Right atrium auricular region (tissue), 2 donors: ENCODE measurements at regions not wholly inside any gene's neighbourhood (a gene's known extent, or its start where the extent isn't known, plus 50 kb on each side); places are given as distances from the start of the nearest gene placed in this dataset.
"Not testable (repeated sequence)": the region's sequence is repeated elsewhere in the genome, so short reads cannot be mapped to it uniquely, and the experiment has no call there.

ENCODE experiments used
- DNase-seq: peaks from one replicate; pipeline ENCODE4 v3.0.0-alpha.2; 2019; ENCODE audit warnings: low spot score
- H3K27ac ChIP-seq, 2 donors: fragments of 200-600 bp; sonication (generic); 1 replicate in 1 of 2; 2 replicates in 1 of 2; pipeline ENCODE4 v1.5.1; 2016 to 2019
- H3K27me3 ChIP-seq, 2 donors: fragments of 200-600 bp; sonication (generic); one replicate each; pipeline versions ENCODE4 v1.5.1 to v1.6.0; 2017 to 2019
- H3K36me3 ChIP-seq: fragments of 200-600 bp; sonication (generic); one replicate; pipeline ENCODE4 v1.5.1; 2016
- H3K4me1 ChIP-seq, 2 donors: fragments of 200-600 bp; sonication (generic); one replicate each; pipeline versions ENCODE4 v1.5.1 to v1.6.0; 2017 to 2019
- H3K4me3 ChIP-seq, 2 donors: fragments of 200-600 bp; sonication (generic); 1 replicate in 1 of 2; 2 replicates in 1 of 2; pipeline ENCODE4 v1.5.1; 2017 to 2019; ENCODE audit warnings: mild to moderate bottlenecking in 1 of 2, moderate library complexity in 1 of 2
- H3K9me3 ChIP-seq, 2 donors: fragments of 200-600 bp; sonication (generic); one replicate each; pipeline ENCODE4 v1.5.1; 2019
- TF ChIP-seq, protein P1 (sequence below), 2 donors: fragments of 200-600 bp; sonication (generic); IDR thresholded peaks; one replicate each; pipeline ENCODE4 v1.5.1; 2019; ENCODE audit warnings: antibody characterized with exemption in 2 of 2

DNA sequence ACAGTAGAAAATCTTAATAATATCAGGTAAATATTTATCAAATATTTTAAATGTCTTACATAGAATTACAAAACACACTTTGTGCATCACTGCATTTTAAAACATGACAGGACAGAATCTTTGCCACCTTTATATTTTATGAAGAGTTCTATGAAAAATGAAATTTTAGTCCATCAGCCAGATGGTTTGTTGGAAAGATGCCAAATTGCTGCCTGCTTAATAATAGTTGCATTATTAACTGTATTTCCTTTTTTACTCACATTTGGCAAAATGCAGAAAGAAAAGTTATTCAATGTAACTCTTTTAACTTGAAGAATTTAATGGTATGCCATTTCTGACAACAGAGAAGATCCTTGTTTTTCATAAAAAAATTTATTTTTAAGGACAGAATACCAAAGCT, 1271.6 kb downstream of the NSUN3 start:
- DNase-seq, result no peak
- TF ChIP-seq, protein P1, sequence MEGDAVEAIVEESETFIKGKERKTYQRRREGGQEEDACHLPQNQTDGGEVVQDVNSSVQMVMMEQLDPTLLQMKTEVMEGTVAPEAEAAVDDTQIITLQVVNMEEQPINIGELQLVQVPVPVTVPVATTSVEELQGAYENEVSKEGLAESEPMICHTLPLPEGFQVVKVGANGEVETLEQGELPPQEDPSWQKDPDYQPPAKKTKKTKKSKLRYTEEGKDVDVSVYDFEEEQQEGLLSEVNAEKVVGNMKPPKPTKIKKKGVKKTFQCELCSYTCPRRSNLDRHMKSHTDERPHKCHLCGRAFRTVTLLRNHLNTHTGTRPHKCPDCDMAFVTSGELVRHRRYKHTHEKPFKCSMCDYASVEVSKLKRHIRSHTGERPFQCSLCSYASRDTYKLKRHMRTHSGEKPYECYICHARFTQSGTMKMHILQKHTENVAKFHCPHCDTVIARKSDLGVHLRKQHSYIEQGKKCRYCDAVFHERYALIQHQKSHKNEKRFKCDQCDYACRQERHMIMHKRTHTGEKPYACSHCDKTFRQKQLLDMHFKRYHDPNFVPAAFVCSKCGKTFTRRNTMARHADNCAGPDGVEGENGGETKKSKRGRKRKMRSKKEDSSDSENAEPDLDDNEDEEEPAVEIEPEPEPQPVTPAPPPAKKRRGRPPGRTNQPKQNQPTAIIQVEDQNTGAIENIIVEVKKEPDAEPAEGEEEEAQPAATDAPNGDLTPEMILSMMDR (IDR thresholded peaks at IDR 0.05), result no peak
- no peaks in the 10 kb centered on the region for H3K9me3 ChIP-seq
- H3K27me3 ChIP-seq, result no peaks in the 10 kb centered on the region
- H3K4me1 ChIP-seq, result no peaks in the 10 kb centered on the region
- H3K4me3 ChIP-seq, result no peak overlapping the region
- no peaks in the 10 kb centered on the region for H3K36me3 ChIP-seq
- H3K27ac ChIP-seq, result no peak overlapping the region

DNA sequence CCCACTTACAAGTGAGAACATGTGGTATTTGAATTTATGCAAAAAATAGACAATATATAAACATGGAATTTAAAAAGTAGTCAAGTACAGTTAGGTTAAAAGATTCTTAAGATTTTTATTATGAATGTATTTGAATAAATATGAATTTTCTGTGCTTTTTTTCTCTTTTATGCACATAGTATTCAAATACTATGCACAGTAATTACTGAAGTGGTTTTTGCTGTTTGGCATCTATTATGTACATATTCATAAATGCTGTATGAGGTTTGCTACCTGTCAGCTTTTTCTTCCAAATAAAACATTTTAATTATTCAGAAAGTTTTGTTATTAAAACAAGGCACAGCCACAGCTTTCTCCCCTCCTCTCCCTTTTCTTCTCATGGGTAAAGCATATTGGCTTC, 1272.7 kb downstream of the NSUN3 start:
- DNase-seq, result no peak
- TF ChIP-seq, protein P1 (IDR thresholded peaks at IDR 0.05), result no peak
- Histone ChIP-seq H3K27me3 (no peaks in the 10 kb centered on the region), H3K9me3 (no peaks in the 10 kb centered on the region), H3K4me3 (no peak overlapping the region), H3K27ac (no peak overlapping the region), H3K36me3 (no peaks in the 10 kb centered on the region), H3K4me1 (no peaks in the 10 kb centered on the region)

DNA sequence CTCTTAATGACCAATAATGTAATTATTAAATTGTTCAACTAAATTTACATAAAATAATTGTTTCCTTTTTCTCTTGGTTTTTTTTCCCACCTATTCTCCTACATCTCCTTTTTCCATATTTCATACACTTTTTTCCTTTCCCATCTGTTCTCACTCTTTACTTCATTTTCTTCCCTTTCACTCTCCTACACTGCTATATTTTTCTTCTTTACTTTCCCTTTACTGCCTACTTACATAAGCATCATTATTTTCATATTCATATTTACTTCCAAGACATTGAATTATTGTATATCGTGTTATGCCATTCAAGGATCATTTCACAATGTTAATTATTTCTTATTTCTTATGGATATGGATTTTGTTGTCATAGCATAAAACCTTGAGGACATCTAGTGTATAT, 1275.6 kb downstream of the NSUN3 start:
- TF ChIP-seq, protein P1 (IDR thresholded peaks at IDR 0.05), result no peak
- no peaks in the 10 kb centered on the region for H3K9me3 ChIP-seq

DNA sequence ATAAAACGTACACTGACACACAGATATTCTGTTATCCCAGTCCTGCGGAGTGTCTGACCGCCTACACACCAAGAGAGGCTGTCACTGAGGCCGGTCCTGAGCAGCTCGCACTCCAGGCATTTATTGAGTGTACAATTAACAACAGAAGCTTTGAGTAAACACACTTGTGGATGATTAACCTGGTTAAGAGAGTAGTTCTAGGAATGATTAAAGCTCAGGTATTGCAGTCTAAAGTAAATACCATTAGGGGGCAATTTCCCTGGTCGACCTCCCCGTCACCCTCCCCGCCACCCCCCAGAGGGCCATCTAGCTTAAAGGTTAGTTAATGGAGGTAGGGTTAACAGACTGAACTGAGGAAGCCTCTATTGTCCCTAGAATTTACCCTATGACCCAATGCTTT, 1278.5 kb downstream of the NSUN3 start:
- H3K4me3 ChIP-seq, result no peak overlapping the region
- H3K9me3 ChIP-seq, result no peaks in the 10 kb centered on the region
- H3K36me3 ChIP-seq, result no peaks in the 10 kb centered on the region
- no peak for DNase-seq
- H3K27me3 ChIP-seq, result no peaks in the 10 kb centered on the region
- no peaks in the 10 kb centered on the region for H3K4me1 ChIP-seq
- no peak overlapping the region for H3K27ac ChIP-seq
- TF ChIP-seq, protein P1 (IDR thresholded peaks at IDR 0.05), result no peak

More for the DNA sequence above, 1275.6 kb downstream of the NSUN3 start:
- no peak overlapping the region for H3K27ac ChIP-seq
- DNase-seq, result no peak
- H3K4me1 ChIP-seq, result no peaks in the 10 kb centered on the region
- no peaks in the 10 kb centered on the region for H3K36me3 ChIP-seq
- no peaks in the 10 kb centered on the region for H3K27me3 ChIP-seq
- H3K4me3 ChIP-seq, result no peak overlapping the region

DNA sequence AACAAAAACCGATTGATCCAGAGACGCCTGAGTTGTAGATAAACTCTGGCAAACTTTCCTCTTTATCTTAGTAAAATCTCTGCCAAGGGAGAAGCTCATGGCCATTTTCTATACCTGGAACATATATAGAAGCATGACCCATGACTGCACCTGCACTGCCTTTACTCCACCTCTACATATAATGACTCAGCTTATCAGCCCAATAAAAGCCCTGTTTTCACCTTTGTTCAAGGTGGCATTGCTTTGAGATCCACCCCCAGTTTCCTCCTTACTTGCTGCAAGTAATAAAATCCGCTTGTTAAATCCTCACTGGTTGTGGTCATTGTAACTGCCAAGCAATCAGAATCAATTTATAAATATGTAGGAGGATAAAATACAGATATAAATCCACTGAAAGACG, 1280.4 kb downstream of the NSUN3 start:
- TF ChIP-seq, protein P1 (IDR thresholded peaks at IDR 0.05), result no peak
- H3K27ac ChIP-seq, result no peak overlapping the region
- no peak for DNase-seq
- no peaks in the 10 kb centered on the region for H3K4me1 ChIP-seq
- H3K9me3 ChIP-seq, result no peaks in the 10 kb centered on the region
- H3K36me3 ChIP-seq, result no peaks in the 10 kb centered on the region
- no peak overlapping the region for H3K4me3 ChIP-seq
- no peaks in the 10 kb centered on the region for H3K27me3 ChIP-seq

DNA sequence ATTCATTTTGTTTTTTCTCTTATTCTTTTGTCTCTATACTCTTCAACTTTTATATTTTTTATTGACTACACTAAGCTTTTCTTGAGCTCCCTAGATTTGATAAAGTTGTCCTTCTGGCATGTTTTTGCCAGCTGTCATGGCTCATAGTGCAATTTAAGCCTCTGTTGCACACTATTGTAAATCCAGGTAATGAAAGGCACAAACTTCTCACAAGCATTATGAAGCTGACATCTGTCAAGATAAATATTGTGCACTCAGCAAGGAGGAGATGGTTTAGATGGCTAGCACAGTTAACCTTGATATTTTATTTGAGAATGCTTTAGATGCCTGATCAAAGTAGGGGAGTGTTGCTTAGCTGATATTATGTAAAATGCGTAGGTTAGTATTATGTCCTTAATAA, 1280.9 kb downstream of the NSUN3 start:
- H3K36me3 ChIP-seq, result no peaks in the 10 kb centered on the region
- no peaks in the 10 kb centered on the region for H3K27me3 ChIP-seq
- no peak overlapping the region for H3K4me3 ChIP-seq
- DNase-seq, result no peak
- H3K4me1 ChIP-seq, result no peaks in the 10 kb centered on the region
- H3K9me3 ChIP-seq, result no peaks in the 10 kb centered on the region
- no peak overlapping the region for H3K27ac ChIP-seq
- TF ChIP-seq, protein P1 (IDR thresholded peaks at IDR 0.05), result no peak

DNA sequence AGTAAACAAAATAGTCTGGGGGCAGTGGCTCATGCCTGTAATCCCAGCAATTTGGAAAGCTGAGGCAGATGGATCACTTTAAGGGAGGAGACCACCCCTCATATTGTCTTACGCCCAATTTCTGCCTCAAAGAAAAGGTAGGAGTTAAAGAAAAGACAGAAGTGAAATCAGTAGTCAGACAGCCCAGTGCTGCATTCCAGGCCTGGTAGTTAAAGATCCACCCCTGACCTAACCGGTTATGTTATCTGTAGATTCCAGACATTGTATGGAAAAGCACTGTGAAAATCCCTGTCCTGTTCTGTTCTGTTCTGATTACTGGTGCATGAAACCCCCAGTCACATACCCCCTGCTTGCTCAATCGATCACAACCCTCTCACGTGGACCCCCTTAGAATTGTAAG, 1285.1 kb downstream of the NSUN3 start:
- H3K4me3 ChIP-seq, DNase-seq, H3K9me3 ChIP-seq, H3K27me3 ChIP-seq, H3K4me1 ChIP-seq, H3K27ac ChIP-seq, H3K36me3 ChIP-seq: not testable (repeated sequence)
